GM13976 (cell line): ENCODE measurements at regions not wholly inside any gene's neighbourhood (a gene's known extent, or its start where the extent isn't known, plus 50 kb on each side); places are given as distances from the start of the nearest gene placed in this dataset.

Experiments
- DNase-seq: peaks from one replicate; pipeline ENCODE4 v3.0.0; 2012; ENCODE audit warnings: low spot score
- CTCF ChIP-seq: IDR thresholded peaks from 2 replicates; pipeline ENCODE4 v1.5.1; 2012; ENCODE audit warnings: borderline replicate concordance, mild to moderate bottlenecking; ENCODE audit not compliant: insufficient read depth; ENCODE audit errors: extremely low read depth, missing control alignments, control extremely low read depth
- in situ Hi-C: fragments of 300-500 bp; cut with MboI; formaldehyde crosslinking; loops from one replicate; pipeline ENCODE4 v1.12.0; 2022; ENCODE audit warnings: low sequenced_read_pairs, mixed read lengths, inconsistent platforms; ENCODE audit not compliant: unreplicated experiment

GRCh38 chr13:71949441-71949840 is 82.4 kb upstream of the DACH1 start:
- in situ Hi-C loops = no loop called here
- TF ChIP-seq CTCF = no peak
- no peak for DNase-seq

DNA sequence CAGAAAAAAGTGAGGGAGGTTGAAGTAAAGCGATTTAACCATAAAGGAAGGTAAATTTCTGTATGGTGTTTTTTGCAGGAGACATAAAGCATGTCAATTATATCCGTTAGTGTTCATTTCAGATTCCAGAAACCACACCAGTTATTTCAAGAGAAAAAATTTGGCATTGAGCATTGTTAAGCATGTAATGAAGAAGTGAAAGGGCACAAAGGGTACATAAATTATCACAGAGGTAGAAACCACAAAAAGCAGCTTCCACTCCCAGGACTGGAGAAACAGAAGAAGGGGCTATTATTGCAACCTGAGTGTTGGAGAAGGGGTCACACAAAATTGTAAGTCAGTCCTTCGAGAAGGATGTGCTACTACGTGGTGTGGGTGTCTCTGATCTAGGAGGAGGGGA is 72.2 kb upstream of the DACH1 start:
- DNase-seq = no peak
- no peak for TF ChIP-seq CTCF
- in situ Hi-C loops = no loop called here

DNA sequence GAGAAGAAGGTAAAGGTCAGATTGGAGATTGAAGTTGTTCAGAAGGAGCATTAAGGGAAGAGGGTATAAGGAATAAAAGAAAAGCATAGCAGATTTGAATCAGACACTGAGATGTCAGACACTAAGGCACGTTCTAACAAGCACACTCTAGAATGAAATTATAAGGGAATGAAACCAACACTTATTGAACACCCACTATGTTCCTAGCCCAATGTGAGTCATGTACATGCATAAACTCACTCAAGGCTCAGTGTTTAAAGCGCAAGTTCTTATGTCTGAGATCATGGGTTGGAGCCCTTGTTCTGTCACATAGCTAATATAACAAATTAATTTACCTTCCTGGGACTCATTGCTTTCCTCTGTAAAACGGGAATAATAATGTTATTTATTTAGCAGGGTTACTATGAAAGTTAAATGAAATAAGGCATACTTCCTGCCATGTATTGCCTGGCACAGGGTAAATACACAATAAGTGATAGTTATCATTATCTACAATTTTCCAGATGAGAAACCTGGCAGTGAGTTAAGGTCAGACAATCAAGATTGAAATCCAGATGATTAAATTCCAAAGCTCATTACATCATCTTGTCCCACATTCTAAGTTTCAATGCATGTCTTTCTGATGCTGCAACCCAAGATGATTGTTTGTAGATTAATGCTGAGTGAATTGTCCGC is 68.3 kb upstream of the DACH1 start:
- no peak for DNase-seq
- in situ Hi-C loops = no loop called here
- no peak for TF ChIP-seq CTCF

- TF ChIP-seq CTCF = no peak
- DNase-seq = no peak
- in situ Hi-C loops = no loop called here
Observed at GRCh38 chr13:71924931-71925330, 57.9 kb upstream of the DACH1 start.

GRCh38 chr13:71922194-71922593 is 55.2 kb upstream of the DACH1 start:
- DNase-seq = no peak
- no peak for TF ChIP-seq CTCF
- in situ Hi-C loops = no loop called here
